ENCODE measurements at regions not wholly inside any gene's neighbourhood (a gene's known extent, or its start where the extent isn't known, plus 50 kb on each side); places are given as distances from the start of the nearest gene placed in this dataset.

- DNase-seq (ENCODE audit: insufficient read length, low spot score) = no peak
- no peak for TF ChIP-seq CTCF (IDR thresholded peaks at IDR 0.05; ENCODE audit: insufficient read depth, missing control alignments)
- no peak for FAIRE-seq
These were observed 717.0 kb upstream of the IGFBP3 start for GRCh38 chr7:46637793-46638735.

- DNase-seq (ENCODE audit: insufficient read length, low spot score) (no peak), FAIRE-seq (no peak)
- TF ChIP-seq CTCF (IDR thresholded peaks at IDR 0.05; ENCODE audit: insufficient read depth, missing control alignments) = no peak
These were observed 715.0 kb upstream of the IGFBP3 start for GRCh38 chr7:46636022-46636421.

GRCh38 chr7:46633630-46634240 lies 712.7 kb upstream of the IGFBP3 start:
- DNase-seq (ENCODE audit: insufficient read length, low spot score) (no peak), FAIRE-seq (no peak)
- TF ChIP-seq CTCF (IDR thresholded peaks at IDR 0.05; ENCODE audit: insufficient read depth, missing control alignments) = no peak

DNA sequence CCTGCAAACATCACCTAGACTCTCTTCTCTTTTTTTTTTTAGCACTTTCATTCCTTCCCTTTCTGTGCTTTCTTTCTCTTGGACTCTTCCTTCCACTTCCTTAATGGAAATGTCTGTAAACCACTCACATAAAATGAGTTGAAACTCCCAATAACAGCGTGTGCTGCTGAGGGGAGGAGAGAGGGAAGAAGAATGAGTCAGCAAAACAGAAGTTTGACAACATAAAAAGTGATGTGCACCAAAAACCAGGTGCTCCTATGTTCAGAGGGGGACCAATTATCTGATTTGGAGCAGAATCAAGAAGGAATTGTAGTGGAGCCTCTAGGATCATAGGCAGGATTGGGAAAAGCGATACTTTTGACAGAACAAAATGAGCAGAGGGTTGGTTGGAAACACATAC lies 712.1 kb upstream of the IGFBP3 start:
- no peak for TF ChIP-seq CTCF (IDR thresholded peaks at IDR 0.05; ENCODE audit: insufficient read depth, missing control alignments)
- no peak for DNase-seq (ENCODE audit: insufficient read length, low spot score)
- no peak for FAIRE-seq

DNA sequence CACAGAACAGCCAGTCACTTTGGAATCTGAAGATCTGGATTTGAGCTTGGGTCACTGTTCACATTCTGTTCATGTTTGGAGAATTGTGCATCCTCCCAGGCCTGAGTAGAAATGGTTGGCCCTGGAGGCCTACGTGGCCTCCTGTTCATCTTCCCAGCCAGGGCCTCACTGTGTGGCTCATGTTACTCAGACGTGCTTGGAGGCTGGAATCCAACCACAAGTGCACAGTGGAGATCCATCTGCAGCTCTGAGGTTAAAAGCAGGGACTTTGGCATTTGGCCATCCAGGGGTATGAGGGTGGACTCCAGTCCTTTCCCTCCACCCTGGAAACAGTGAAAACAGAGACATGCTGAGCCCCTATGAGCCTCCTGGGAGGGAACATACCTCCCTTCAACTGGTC lies 709.0 kb upstream of the IGFBP3 start:
- no peak for TF ChIP-seq CTCF (IDR thresholded peaks at IDR 0.05; ENCODE audit: insufficient read depth, missing control alignments)
- no peak for DNase-seq (ENCODE audit: insufficient read length, low spot score)
- no peak for FAIRE-seq

DNA sequence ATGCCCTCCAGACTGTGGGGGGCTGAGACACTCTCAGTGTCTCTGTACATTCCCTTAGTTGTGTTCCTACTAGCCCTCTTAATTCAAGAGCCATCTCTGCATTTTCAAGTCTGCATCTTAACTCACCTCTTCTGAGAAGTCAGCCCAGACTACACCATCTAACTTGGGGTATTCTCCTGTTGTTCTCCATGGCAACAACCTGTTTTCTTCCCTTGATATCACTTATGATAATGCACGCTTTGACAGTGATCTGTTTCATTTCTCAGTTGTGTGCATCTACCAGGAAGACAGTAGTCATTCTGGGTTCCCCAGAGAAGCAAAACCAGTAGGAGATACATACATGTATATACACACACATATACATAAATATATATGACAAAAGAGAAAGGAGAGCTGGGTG lies 707.3 kb upstream of the IGFBP3 start:
- no peak for TF ChIP-seq CTCF (IDR thresholded peaks at IDR 0.05; ENCODE audit: insufficient read depth, missing control alignments)
- DNase-seq (ENCODE audit: insufficient read length, low spot score) = no peak
- no peak for FAIRE-seq
